Mucosa of gallbladder (tissue), 1 donor: ENCODE measurements at regions not wholly inside any gene's neighbourhood (a gene's known extent, or its start where the extent isn't known, plus 50 kb on each side); places are given as distances from the start of the nearest gene placed in this dataset.
A peak's percentile ranks its signal among the peaks of the same experiment; 100 is the strongest.
"Not testable (repeated sequence)": the region's sequence is repeated elsewhere in the genome, so short reads cannot be mapped to it uniquely, and the experiment has no call there.

ENCODE experiments used
- DNase-seq: peaks from one replicate; pipeline ENCODE4 v3.0.0-alpha.2; 2020; ENCODE audit warnings: low spot score
- donor health status: DM: no; HTN: no; CAD: no.

DNA sequence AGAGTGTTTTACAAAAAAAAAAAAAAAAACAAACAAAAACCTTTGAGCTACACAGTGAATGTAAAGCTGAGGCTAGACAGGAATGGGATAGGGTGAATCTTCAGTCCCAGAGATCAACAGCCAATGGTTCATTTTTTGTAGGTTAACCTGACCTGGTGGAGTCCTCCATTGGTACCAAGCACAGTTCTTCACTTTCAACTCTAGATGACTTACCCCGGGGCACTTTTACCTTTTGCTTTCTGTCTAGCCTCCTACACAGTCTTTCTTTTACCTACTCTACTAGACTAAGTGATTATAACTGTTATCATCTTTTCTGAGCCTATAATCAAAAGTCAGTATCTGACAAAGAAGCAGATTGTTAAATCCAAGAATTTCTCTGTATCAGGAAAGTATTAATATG lies 50.9 kb downstream of the ANXA2R start:
- DNase-seq, result no peak

DNA sequence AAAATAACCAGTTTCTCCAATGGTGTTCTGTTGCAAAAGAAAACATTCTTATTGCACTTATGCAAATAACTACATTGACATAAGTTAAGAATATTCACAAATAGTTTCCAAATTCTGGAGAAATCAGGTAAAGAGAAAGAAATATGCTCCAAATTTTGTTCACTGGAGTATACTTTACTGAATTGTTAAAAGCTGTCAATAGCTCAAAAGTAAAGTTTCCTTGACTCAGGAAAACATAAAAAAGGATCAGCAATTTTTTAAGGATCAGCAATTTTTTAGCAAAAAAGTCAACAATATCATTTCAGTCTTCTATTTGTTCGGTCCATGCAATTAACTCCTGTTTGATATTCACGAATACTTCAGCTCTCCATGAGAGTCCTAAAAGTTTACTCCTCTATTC lies 51.6 kb downstream of the ANXA2R start:
- no peak for DNase-seq

GRCh38 chr5:42985129-42986037 lies 54.7 kb downstream of the ANXA2R start:
- DNase-seq, result no peak

DNA sequence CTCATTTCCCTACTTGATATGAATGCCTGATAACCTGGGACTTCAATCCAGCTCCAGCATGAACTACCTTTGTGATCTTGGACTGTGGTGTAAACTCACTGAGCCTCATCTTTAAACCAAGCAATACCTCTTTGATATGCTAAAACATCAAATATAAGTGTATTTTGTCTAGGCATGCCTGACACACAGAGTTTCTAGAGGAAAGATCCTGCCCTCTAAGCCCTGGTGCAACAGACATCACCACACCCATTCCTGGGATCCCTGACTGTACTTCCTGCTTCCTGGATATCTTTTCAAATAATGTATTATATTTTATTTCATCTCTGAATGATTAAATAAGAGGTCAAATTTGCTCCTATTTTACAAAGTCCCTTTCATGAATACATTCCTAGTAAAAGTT lies 55.8 kb downstream of the ANXA2R start:
- DNase-seq, result no peak

- no peak for DNase-seq
Measured at GRCh38 chr5:42982107-42982622, 58.0 kb downstream of the ANXA2R start.

DNA sequence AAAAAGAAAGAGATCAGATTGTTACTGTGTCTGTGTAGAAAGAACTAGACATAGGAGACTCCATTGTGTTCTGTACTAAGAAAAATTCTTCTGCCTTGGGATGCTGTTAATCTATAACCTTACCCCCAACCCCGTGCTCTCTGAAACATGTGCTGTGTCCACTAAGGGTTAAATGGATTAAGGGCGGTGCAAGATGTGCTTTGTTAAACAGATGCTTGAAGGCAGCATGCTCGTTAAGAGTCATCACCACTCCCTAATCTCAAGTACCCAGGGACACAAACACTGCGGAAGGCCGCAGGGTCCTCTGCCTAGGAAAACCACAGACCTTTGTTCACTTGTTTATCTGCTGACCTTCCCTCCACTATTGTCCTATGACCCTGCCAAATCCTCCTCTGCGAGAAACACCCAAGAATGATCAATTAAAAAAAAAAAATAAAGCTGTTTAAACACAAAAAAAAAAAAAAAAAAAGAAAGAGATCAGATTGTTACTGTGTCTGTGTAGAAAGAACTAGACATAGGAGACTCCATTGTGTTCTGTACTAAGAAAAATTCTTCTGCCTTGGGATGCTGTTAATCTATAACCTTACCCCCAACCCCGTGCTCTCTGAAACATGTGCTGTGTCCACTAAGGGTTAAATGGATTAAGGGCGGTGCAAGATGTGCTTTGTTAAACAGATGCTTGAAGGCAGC lies 58.6 kb downstream of the ANXA2R start:
- not testable (repeated sequence) for DNase-seq

DNA sequence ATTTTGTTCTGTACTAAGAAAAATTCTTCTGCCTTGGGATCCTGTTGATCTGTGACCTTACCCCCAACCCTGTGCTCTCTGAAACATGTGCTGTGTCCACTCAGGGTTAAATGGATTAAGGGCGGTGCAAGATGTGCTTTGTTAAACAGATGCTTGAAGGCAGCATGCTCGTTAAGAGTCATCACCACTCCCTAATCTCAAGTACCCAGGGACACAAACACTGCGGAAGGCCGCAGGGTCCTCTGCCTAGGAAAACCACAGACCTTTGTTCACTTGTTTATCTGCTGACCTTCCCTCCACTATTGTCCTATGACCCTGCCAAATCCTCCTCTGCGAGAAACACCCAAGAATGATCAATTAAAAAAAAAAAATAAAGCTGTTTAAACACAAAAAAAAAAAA lies 59.1 kb downstream of the ANXA2R start:
- not testable (repeated sequence) for DNase-seq

GRCh38 chr5:42980391-42980790 lies 59.7 kb downstream of the ANXA2R start:
- not testable (repeated sequence) for DNase-seq

DNA sequence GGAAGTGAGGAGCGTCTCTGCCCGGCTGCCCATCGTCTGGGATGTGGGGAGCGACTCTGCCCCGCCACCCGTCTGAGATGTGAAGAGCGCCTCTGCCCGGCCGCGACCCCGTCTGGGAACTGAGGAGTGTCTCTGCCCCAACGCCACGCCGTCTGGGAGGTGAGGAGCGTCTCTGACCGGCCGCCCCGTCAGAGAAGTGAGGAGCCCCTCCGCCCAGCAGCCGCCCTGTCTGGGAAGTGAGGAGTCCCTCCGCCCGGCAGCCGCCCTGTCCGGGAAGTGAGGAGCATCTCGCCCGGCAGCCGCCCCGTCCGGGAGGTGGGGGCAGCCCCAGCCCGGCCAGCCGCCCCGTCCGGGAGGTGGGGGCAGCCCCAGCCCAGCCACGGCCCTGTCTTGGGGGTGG lies 60.9 kb downstream of the ANXA2R start:
- DNase-seq, result not testable (repeated sequence)

DNA sequence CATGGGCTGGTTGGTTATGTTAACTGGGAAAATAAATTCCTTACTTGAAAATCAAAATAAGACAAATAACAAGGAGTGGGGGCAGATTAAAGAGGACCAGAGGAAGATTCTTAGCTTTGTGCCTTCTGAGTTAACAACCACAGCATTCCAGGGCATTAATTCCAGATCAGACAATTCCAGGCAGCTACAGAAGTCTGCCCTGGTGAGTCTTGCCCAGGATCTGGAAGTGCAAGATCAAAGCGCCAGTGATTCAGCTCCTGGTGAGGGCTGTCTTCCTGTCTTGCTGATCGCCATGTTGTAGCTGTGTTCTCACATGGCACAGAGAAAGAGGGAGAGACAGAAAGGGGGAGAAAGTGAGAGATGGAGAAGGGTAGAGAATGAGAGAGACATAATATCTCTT lies 65.6 kb downstream of the ANXA2R start:
- DNase-seq, result no peak

DNA sequence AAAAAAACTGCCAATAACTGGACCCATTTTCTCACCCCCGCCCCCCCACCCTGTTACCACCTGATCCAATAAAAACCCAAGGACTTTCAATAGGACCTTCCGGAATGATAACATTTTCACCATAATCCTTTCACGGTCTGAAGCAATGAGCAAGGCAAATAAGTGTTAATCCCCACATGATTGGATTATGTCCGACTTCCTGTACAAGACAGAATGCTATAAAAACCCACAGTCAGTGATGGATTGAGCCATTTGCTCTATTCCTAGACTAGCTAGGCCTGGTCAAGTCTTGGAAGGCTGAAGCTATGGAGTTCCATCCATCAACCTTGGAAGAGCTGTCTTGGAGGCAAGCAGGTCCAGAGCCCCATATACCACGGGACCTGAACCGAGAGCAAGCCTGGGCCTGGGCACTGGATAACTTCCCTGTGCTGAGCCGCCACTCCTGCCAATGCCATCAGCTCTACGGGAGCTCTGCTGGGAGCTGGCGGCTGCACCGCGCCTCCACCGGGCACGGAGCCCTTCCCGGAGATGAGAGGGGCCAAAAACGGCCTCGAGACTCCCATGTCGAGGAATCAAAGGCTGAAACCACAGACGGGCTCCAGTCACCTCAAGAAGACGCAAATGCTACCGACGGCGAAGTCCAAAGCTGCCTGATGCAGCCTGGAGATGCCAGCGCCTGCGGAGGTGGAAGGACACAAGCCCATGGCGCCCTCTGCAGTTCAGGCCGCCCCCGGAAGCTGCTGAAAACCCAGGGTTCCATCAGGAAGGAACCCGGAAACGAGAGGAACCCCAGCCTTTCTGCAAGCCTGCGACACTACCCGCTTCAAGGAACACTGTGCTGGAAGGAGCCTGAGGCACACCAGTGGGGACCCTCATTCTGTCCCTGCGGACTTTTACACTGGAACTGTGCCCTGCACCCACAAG lies 69.2 kb downstream of the ANXA2R start:
- DNase-seq, result no peak

DNA sequence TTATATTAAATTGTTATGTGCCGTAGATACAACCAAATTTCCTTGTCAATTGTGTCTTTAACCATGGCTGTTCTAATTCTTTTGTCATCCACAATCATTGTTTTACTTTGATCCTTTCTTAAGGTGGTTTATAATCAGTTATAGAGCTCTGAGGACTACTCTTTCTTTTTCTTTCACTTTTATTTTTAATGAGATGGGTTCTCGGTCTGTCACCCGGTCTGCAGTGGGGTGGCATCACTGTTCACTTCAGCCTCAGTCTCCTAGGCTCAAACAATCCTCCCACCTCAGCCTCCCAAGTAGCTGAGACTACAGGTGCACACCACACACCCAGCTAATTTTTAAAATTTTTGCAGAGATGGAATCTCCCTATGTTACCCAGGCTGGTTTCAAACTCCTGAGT lies 74.2 kb downstream of the ANXA2R start:
- DNase-seq, result no peak

DNA sequence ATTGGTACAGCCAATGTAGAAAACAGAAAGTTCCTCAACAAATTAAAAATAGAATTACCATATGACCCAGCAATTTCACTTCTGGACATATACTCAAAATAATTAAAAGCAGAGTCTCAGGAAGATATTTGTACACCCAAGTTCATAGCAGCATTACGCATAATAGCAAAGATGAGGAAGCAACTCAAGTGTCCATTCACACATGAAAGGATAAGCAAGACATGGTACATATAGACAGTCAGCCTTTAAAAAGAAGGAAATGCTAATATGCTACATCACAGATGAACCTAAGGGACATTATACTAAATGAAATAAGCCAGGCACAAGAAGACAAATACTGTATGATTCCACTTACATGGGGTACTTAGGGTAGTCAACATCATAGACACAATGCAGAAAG lies 76.7 kb downstream of the ANXA2R start:
- no peak for DNase-seq

DNA sequence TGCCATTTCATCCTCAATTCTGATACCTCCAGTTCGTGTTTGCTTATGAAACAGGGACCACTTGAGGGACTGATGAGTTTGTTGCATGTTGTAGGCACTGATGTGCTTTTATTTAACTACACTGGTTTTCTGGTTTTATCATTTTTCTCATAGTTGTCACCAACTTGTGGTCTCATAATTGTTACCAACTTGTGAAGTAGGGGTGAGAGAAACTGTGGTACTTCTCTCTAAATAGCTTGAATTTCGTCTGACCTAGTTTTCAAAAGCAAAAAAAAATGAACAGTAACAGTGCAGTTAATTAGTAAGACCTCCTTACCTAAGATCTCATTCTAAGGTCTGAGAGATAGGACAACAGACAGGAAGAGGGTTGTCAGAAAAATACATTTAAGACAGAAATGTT lies 78.0 kb downstream of the ANXA2R start:
- DNase-seq, result no peak

DNA sequence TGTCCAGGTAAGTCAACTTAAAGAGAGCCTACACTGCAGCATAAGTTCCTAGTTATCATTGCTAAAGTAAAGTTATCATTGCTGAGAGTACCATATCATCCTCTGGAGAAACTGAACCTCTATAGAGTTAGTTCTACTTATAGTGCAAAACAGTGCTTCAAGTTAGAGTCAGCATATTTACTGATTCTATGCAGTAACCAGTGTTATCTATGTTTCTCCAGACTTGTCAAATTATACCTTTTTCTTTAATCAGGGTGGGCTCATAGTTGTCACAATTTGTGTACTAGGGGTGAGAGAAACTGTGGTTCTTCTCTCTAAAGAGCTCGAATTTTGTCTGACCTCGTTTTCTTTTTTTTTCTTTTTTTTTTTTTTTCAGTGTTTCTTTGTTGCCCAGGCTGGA lies 79.6 kb downstream of the ANXA2R start:
- no peak for DNase-seq

GRCh38 chr5:42956551-42956950 lies 83.6 kb downstream of the ANXA2R start:
- no peak for DNase-seq

DNA sequence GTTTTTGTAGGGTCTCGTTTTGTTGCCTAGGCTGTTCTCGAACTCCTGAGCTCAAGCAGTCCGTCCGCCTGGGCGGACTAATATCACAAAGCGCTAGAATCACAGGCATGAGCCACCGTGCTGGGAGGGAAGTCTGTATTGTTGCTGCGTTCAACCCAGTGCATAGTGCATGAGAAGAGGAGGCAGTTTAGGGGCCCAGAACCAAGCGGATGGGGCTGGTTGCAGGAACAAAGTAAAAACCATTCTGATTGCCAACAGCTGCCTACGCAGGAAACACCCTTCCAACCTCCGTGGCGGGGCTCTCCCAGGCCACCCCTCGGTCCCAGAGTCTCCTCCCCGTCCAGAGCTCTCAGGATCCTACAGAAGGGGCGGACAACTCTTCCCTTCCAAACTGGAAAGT lies 87.1 kb downstream of the ANXA2R start:
- DNase-seq, result no peak

DNA sequence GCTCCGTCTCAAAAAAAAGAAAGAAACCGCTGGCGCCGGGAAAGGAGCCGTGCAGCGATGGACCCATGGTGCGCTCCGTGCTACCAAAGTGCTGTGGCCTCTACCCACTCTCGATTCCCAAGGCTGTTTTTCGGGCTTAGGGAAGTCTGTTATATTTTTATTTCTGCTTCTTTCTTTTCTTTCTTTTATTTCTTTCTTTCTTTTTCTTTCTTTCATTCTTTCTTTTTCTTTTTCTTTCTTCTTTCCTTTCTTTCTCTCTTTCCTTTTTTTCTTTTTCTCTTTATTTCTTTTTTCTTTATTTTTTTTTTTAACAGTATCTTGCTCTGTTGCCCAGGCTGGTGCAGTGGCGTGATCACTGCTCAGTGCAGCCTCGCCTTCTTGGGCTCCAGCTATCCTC lies 87.5 kb downstream of the ANXA2R start:
- no peak for DNase-seq

DNA sequence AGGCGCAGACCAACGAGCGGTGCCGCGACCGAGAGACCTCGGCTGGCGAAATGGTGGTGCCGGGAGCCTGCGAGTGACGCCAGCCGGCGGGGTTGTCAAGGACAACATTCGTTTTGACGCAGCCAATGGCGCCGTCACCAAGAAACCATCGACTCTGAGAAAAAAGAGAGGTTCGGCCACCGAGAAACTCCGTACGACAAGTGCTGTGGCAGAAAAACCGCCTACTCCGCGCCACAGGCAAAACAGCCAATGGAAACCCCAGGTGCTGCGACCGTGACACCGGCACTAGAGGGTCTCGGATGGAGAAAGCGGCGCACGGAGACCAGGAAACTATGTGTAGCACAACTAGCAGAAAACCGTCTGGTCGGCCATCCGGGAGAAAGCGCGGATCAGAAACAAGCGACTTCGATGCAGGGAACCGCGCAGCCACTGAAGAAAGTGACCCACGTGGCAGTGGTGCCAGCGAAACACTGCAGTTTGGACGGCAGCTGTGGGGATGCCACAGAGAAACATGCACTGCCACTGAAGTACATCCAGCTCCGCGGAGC lies 88.8 kb downstream of the ANXA2R start:
- peak; percentile 27 for DNase-seq

- peak; percentile 85 for DNase-seq
Measured at GRCh38 chr5:42950456-42951292, 89.4 kb downstream of the ANXA2R start.

DNA sequence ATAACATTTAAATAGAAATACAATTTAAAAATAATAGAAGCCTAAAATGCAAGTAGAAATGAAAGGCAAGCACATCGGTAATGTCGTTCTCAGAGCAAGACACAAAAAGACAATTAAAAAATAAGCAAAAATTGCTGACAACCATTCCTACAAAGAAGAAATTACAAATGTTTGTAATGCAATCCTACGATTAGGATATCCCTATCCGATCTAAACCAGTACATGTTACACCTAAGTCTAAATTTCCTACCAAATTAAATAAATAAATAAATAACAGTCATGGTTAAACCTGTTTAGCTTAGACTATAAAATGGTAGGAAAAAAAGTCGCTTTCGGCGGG lies 90.0 kb downstream of the ANXA2R start:
- DNase-seq, result no peak
